ENCODE measurements at regions not wholly inside any gene's neighbourhood (a gene's known extent, or its start where the extent isn't known, plus 50 kb on each side); places are given as distances from the start of the nearest gene placed in this dataset.

DNA sequence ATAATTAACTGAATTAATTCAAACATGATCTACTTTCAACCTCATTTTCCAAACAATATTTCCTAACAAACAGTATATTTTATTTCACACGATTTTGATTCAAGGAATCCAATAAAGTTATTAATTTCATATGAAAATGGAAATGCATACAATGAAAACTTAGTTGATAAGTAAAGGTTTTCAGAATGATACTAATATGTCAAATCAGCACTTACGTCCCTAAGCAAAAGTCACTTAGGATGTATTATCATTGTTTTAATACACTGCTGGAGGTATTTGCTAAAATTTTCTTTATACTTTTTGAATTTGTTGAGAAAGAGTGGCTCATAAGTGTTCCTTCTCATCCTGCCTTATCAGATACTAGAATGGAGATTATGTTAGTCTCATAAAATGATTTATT, 266.8 kb upstream of the PUDP start:
- H3K9me3 ChIP-seq (ENCODE audit: control insufficient read depth, low read length) = no peaks in the 10 kb centered on the region
- H3K4me3 ChIP-seq (ENCODE audit: insufficient read depth, low read depth, low read length) = no peak overlapping the region
- no peaks in the 10 kb centered on the region for H3K4me1 ChIP-seq (ENCODE audit: control insufficient read depth, insufficient read depth, low read length)
- H3K36me3 ChIP-seq (ENCODE audit: control insufficient read depth, insufficient read depth, low read length) = no peaks in the 10 kb centered on the region
- WGBS, 2 experiments = no CpG with 5 or more reads among the region's 2 CpGs
- no peak overlapping the region for H3K27ac ChIP-seq (ENCODE audit: insufficient read depth, low read depth, low read length, poor library complexity, severe bottlenecking)
- no peaks in the 10 kb centered on the region for H3K27me3 ChIP-seq (ENCODE audit: control insufficient read depth, insufficient read depth, low read length, poor library complexity, severe bottlenecking)

DNA sequence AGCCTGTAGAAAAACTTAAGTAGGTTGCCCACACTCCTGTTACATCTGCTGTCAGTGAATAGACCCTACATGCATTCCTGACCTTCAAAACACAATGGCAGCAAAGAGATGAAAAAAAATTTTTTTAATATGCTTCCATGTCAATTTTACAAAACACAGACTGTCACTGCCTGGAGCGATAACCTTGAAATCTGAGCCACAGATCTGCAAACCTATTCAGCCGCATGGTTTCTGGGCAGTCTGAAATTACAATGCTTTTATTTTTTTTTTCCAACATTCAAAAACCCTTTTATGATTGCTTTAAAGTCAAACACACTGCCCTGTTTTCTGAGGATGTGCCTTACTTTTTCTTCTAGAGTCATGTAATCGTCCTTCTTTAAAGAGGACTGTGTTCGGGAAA, 264.9 kb upstream of the PUDP start:
- WGBS, 2 experiments = 97 to 100% methylated on average over 2 to 3 of the region's 4 CpGs
- Histone ChIP-seq H3K27ac (ENCODE audit: insufficient read depth, low read depth, low read length, poor library complexity, severe bottlenecking) (no peak overlapping the region), H3K27me3 (ENCODE audit: control insufficient read depth, insufficient read depth, low read length, poor library complexity, severe bottlenecking) (no peaks in the 10 kb centered on the region)

GRCh38 chrX:7409866-7410265, 261.9 kb upstream of the PUDP start:
- WGBS, 2 experiments = 91 to 94% methylated on average over 3 to 5 of the region's 5 CpGs
- Histone ChIP-seq H3K4me3 (ENCODE audit: insufficient read depth, low read depth, low read length) (no peak overlapping the region), H3K36me3 (ENCODE audit: control insufficient read depth, insufficient read depth, low read length) (no peaks in the 10 kb centered on the region), H3K27ac (ENCODE audit: insufficient read depth, low read depth, low read length, poor library complexity, severe bottlenecking) (no peak overlapping the region), H3K9me3 (ENCODE audit: control insufficient read depth, low read length) (no peaks in the 10 kb centered on the region), H3K27me3 (ENCODE audit: control insufficient read depth, insufficient read depth, low read length, poor library complexity, severe bottlenecking) (no peaks in the 10 kb centered on the region), H3K4me1 (ENCODE audit: control insufficient read depth, insufficient read depth, low read length) (no peaks in the 10 kb centered on the region)

More for the DNA sequence above, 264.9 kb upstream of the PUDP start:
- Histone ChIP-seq H3K9me3 (ENCODE audit: control insufficient read depth, low read length) (no peaks in the 10 kb centered on the region), H3K36me3 (ENCODE audit: control insufficient read depth, insufficient read depth, low read length) (no peaks in the 10 kb centered on the region), H3K4me3 (ENCODE audit: insufficient read depth, low read depth, low read length) (no peak overlapping the region), H3K4me1 (ENCODE audit: control insufficient read depth, insufficient read depth, low read length) (no peaks in the 10 kb centered on the region)

DNA sequence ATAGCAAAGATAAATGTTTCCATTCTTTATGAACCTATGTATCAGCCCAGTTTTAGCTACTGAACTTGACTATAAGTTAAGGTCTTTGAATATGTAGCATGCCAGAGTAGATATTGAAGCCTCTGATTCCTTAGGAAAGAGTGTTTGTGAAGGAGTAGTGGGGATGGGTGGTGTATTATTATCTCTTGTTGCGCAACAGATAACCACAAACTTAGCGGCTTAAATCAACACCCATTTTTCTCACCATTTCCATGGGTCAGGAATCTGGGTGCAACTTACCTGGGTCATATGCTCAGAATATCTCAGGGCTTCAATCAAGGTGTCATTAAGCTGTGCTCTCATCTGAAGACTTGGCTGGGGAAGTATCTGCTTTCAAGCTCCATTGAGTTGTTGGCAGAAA, 251.4 kb upstream of the PUDP start:
- WGBS, 2 experiments = 91 to 100% methylated on average over 1 to 2 of the region's 2 CpGs

DNA sequence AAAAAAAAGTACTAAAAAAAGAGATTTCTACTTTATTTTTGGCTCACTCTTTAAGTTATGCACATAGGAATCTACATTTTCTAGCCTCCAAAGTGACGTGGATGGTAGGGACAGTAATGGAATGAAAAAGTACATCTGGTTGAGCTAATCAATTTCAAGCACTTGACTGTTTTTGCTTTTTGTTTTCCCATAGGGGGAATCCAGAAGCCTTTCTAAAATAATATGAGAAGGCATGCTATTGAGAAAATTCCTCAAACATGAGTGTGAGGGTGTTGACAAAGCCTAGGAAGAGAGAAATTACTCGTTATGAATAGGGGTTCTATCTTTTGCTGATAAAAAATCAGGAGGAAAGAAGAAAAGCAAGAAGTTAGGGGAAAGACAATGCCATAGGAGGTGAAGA, 242.5 kb upstream of the PUDP start:
- no peak overlapping the region for H3K4me3 ChIP-seq (ENCODE audit: insufficient read depth, low read depth, low read length)
- H3K4me1 ChIP-seq (ENCODE audit: control insufficient read depth, insufficient read depth, low read length) = no peaks in the 10 kb centered on the region
- H3K36me3 ChIP-seq (ENCODE audit: control insufficient read depth, insufficient read depth, low read length) = no peaks in the 10 kb centered on the region
- H3K27ac ChIP-seq (ENCODE audit: insufficient read depth, low read depth, low read length, poor library complexity, severe bottlenecking) = no peak overlapping the region
- WGBS, 2 experiments = 82 to 86% methylated on average over 2 of the region's 2 CpGs
- no peaks in the 10 kb centered on the region for H3K27me3 ChIP-seq (ENCODE audit: control insufficient read depth, insufficient read depth, low read length, poor library complexity, severe bottlenecking)
- H3K9me3 ChIP-seq (ENCODE audit: control insufficient read depth, low read length) = no peaks in the 10 kb centered on the region

More for the DNA sequence above, 251.4 kb upstream of the PUDP start:
- H3K27ac ChIP-seq (ENCODE audit: insufficient read depth, low read depth, low read length, poor library complexity, severe bottlenecking) = no peak overlapping the region
- H3K9me3 ChIP-seq (ENCODE audit: control insufficient read depth, low read length) = no peaks in the 10 kb centered on the region
- no peaks in the 10 kb centered on the region for H3K4me1 ChIP-seq (ENCODE audit: control insufficient read depth, insufficient read depth, low read length)
- no peaks in the 10 kb centered on the region for H3K36me3 ChIP-seq (ENCODE audit: control insufficient read depth, insufficient read depth, low read length)
- no peak overlapping the region for H3K4me3 ChIP-seq (ENCODE audit: insufficient read depth, low read depth, low read length)
- H3K27me3 ChIP-seq (ENCODE audit: control insufficient read depth, insufficient read depth, low read length, poor library complexity, severe bottlenecking) = no peaks in the 10 kb centered on the region

DNA sequence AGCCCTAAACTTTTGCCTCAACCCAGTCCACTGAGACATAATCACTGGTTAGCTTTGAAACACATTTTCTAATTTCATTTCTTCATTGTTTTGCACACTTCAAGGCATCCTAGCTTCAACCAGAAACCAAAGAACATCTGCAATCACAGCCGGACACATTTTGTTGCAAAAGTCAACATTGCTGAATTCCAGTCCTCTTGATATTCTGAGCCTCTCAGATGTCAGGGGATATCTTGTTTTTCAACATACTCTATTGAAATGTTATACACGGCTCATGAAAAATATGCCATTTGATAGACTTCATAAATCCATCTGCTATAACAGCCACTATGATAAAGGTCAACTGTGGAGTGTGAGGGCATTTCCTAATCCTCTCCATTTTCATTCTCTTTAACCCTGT, 241.6 kb upstream of the PUDP start:
- Histone ChIP-seq H3K27me3 (ENCODE audit: control insufficient read depth, insufficient read depth, low read length, poor library complexity, severe bottlenecking) (no peaks in the 10 kb centered on the region), H3K27ac (ENCODE audit: insufficient read depth, low read depth, low read length, poor library complexity, severe bottlenecking) (no peak overlapping the region), H3K36me3 (ENCODE audit: control insufficient read depth, insufficient read depth, low read length) (no peaks in the 10 kb centered on the region), H3K4me3 (ENCODE audit: insufficient read depth, low read depth, low read length) (no peak overlapping the region), H3K9me3 (ENCODE audit: control insufficient read depth, low read length) (no peaks in the 10 kb centered on the region), H3K4me1 (ENCODE audit: control insufficient read depth, insufficient read depth, low read length) (no peaks in the 10 kb centered on the region)
- WGBS, 2 experiments = 81 to 94% methylated on average over 1 to 2 of the region's 2 CpGs

- WGBS, 2 experiments = 98 to 100% methylated on average over 4 of the region's 4 CpGs
- Histone ChIP-seq H3K4me1 (ENCODE audit: control insufficient read depth, insufficient read depth, low read length) (no peaks in the 10 kb centered on the region), H3K36me3 (ENCODE audit: control insufficient read depth, insufficient read depth, low read length) (no peaks in the 10 kb centered on the region), H3K9me3 (ENCODE audit: control insufficient read depth, low read length) (no peaks in the 10 kb centered on the region), H3K27ac (ENCODE audit: insufficient read depth, low read depth, low read length, poor library complexity, severe bottlenecking) (no peak overlapping the region), H3K27me3 (ENCODE audit: control insufficient read depth, insufficient read depth, low read length, poor library complexity, severe bottlenecking) (no peaks in the 10 kb centered on the region), H3K4me3 (ENCODE audit: insufficient read depth, low read depth, low read length) (no peak overlapping the region)
Measured at GRCh38 chrX:7385131-7385530, 237.2 kb upstream of the PUDP start.

DNA sequence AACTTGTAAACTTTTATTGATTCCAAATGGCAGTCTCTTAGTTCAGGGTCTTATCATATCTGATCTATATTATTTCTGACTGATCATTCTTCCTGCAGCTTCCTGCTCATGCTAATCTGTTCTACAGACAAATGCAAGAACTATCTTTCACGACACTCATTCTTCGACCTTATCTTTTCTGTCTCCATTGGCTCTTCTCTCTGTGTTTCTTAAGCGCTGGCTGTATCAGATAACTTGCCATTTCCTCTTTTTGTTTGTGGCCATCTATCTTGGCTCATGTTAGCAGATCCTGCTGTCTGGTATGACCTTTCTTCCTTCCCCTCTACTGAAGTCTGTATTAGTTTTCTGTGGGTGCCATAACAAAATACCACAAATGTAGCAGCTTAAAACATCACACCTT, 230.5 kb upstream of the PUDP start:
- no peak overlapping the region for H3K4me3 ChIP-seq (ENCODE audit: insufficient read depth, low read depth, low read length)
- no peaks in the 10 kb centered on the region for H3K36me3 ChIP-seq (ENCODE audit: control insufficient read depth, insufficient read depth, low read length)
- H3K27me3 ChIP-seq (ENCODE audit: control insufficient read depth, insufficient read depth, low read length, poor library complexity, severe bottlenecking) = no peaks in the 10 kb centered on the region
- H3K27ac ChIP-seq (ENCODE audit: insufficient read depth, low read depth, low read length, poor library complexity, severe bottlenecking) = no peak overlapping the region
- no peaks in the 10 kb centered on the region for H3K4me1 ChIP-seq (ENCODE audit: control insufficient read depth, insufficient read depth, low read length)
- WGBS, 2 experiments = 95 to 98% methylated on average over 3 of the region's 3 CpGs
- no peaks in the 10 kb centered on the region for H3K9me3 ChIP-seq (ENCODE audit: control insufficient read depth, low read length)

DNA sequence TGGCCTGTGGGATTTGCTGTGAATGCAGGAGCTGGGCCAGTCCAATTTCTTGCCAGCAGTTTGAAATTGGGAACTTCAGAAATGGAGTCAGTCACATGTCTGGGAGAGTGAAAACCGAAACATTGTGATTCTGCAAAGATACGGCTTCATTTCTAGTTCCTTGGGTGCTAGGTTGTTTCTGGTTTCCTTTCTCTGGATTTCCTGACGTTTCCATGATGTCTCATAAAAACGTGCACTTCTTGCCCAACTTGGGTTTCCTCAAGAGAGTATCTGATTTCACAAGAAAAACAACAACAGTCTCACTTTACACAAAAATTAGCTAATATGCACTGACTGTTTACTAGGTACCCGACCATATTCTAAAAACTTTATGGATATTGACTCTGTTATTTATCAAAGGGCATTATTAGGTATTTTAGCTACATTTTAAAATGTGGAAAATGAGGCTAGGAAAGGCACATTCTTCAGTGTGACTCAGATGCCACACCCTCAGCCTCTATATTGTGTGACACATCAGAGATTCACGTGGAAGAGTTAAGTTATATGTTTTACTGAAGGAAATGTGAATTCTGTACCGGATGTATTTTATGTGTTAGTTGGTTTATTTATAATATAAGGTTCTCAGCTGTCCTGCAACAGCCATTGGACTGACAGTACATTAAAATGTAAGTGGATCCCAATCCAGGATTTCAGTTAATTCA, 225.0 kb upstream of the PUDP start:
- Histone ChIP-seq H3K4me3 (ENCODE audit: insufficient read depth, low read depth, low read length) (no peak overlapping the region), H3K4me1 (ENCODE audit: control insufficient read depth, insufficient read depth, low read length) (no peaks in the 10 kb centered on the region), H3K9me3 (ENCODE audit: control insufficient read depth, low read length) (no peaks in the 10 kb centered on the region), H3K36me3 (ENCODE audit: control insufficient read depth, insufficient read depth, low read length) (no peaks in the 10 kb centered on the region), H3K27ac (ENCODE audit: insufficient read depth, low read depth, low read length, poor library complexity, severe bottlenecking) (no peak overlapping the region), H3K27me3 (ENCODE audit: control insufficient read depth, insufficient read depth, low read length, poor library complexity, severe bottlenecking) (no peaks in the 10 kb centered on the region)
- WGBS, 2 experiments = 91% methylated on average over 5 to 6 of the region's 7 CpGs

DNA sequence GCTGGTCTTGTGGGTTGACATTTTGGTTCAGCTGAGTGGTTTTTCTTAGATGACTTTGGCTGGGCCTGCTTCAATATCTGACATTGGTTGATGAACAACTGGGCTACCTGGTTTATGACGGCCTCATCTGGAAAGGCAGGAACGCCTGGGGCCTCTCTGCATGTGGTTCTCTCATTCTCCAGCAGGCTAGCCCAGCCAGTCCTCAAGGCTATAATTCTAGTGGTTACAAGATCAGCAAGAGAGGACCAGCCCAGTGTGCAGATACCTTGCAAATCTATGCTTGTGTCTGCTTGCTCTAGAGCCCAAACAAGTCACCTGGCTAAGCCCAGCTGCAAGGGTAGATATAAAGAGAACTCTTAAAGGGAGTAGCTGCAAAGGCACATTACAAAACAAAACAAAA, 214.2 kb upstream of the PUDP start:
- H3K27me3 ChIP-seq (ENCODE audit: control insufficient read depth, insufficient read depth, low read length, poor library complexity, severe bottlenecking) = no peaks in the 10 kb centered on the region
- no peaks in the 10 kb centered on the region for H3K4me1 ChIP-seq (ENCODE audit: control insufficient read depth, insufficient read depth, low read length)
- 88 to 90% methylated on average over 2 of the region's 2 CpGs for WGBS, 2 experiments
- H3K36me3 ChIP-seq (ENCODE audit: control insufficient read depth, insufficient read depth, low read length) = no peaks in the 10 kb centered on the region
- no peak overlapping the region for H3K4me3 ChIP-seq (ENCODE audit: insufficient read depth, low read depth, low read length)
- H3K27ac ChIP-seq (ENCODE audit: insufficient read depth, low read depth, low read length, poor library complexity, severe bottlenecking) = no peak overlapping the region
- H3K9me3 ChIP-seq (ENCODE audit: control insufficient read depth, low read length) = no peaks in the 10 kb centered on the region

- Histone ChIP-seq H3K9me3 (ENCODE audit: control insufficient read depth, low read length) (no peaks in the 10 kb centered on the region), H3K4me3 (ENCODE audit: insufficient read depth, low read depth, low read length) (no peak overlapping the region), H3K27ac (ENCODE audit: insufficient read depth, low read depth, low read length, poor library complexity, severe bottlenecking) (no peak overlapping the region), H3K4me1 (ENCODE audit: control insufficient read depth, insufficient read depth, low read length) (no peaks in the 10 kb centered on the region), H3K36me3 (ENCODE audit: control insufficient read depth, insufficient read depth, low read length) (no peaks in the 10 kb centered on the region), H3K27me3 (ENCODE audit: control insufficient read depth, insufficient read depth, low read length, poor library complexity, severe bottlenecking) (no peaks in the 10 kb centered on the region)
- 50% methylated on average over 1 of the region's 1 CpG; no CpG with 5 or more reads in 1 of the 2 experiments for WGBS, 2 experiments
Measured at GRCh38 chrX:7351926-7352325, 204.0 kb upstream of the PUDP start.
